B cell (primary cell): ENCODE measurements at regions not wholly inside any gene's neighbourhood (a gene's known extent, or its start where the extent isn't known, plus 50 kb on each side); places are given as distances from the start of the nearest gene placed in this dataset.

Experiments used
- ATAC-seq: fragments of 200-7000 bp; cut with Tn5 transposase; one replicate; pipeline ENCODE4 v1.10.0; 2021; ENCODE audit warnings: low read depth, mild to moderate bottlenecking, moderate number of reproducible peaks, moderate library complexity
- CTCF ChIA-PET: fragments of 350-600 bp; sonication (Branson Sonifier 250); formaldehyde crosslinking; loops from one replicate; lab custom pipeline; 2021; ENCODE audit warnings: antibody characterized with exemption, inconsistent platforms; lab: Charles Lee
- POLR2A ChIA-PET: fragments of 350-600 bp; sonication (Branson Sonifier 250); formaldehyde crosslinking; loops from one replicate; lab custom pipeline; 2021; ENCODE audit warnings: antibody characterized with exemption; lab: Charles Lee
- DNase-seq: peaks from one replicate; pipeline ENCODE4 v3.0.0; 2013
- H2AFZ ChIP-seq: 2 replicates; pipeline ENCODE4 v1.6.1; 2012; ENCODE audit warnings: mild to moderate bottlenecking, low read depth, low read length; ENCODE audit not compliant: insufficient read depth, poor library complexity, severe bottlenecking
- H3K27ac ChIP-seq, 2 donors: 1 replicate in 1 of 2; 2 replicates in 1 of 2; pipeline ENCODE4 v1.5.1; 2012 to 2013; ENCODE audit warnings: low read length in 2 of 2, mild to moderate bottlenecking in 2 of 2, moderate library complexity in 1 of 2
- H3K27me3 ChIP-seq, 4 experiments: fragments of 200-600 bp in 1 of 4; sonication (generic) in 1 of 4; replicated peaks in 1 of 4; 1 replicate in 2 of 4; 2 replicates in 2 of 4; pipeline versions ENCODE4 v1.6.1 to v1.7.0; 2013 to 2016; ENCODE audit warnings: low read length in 3 of 4, mild to moderate bottlenecking in 2 of 4, mixed read lengths in 1 of 4, moderate library complexity in 1 of 4; ENCODE audit not compliant: insufficient read depth in 4 of 4, control insufficient read depth in 3 of 4; ENCODE audit errors: control extremely low read depth in 1 of 4
- H3K36me3 ChIP-seq, 2 experiments: replicated peaks in 1 of 2; 1 replicate in 1 of 2; 2 replicates in 1 of 2; pipeline versions ENCODE4 v1.6.1 to v1.7.1; 2013; ENCODE audit warnings: low read length in 1 of 2; ENCODE audit not compliant: insufficient read depth in 2 of 2, control insufficient read depth in 1 of 2; ENCODE audit errors: control extremely low read depth in 1 of 2, extremely low read depth in 1 of 2
- H3K4me1 ChIP-seq, 2 donors: fragments of 200-600 bp in 1 of 2; sonication (generic) in 1 of 2; 1 replicate in 1 of 2; 2 replicates in 1 of 2; pipeline versions ENCODE4 v1.5.1 to v1.6.1; 2013 to 2017; ENCODE audit warnings: low read length in 2 of 2; ENCODE audit not compliant: control insufficient read depth in 2 of 2, insufficient read depth in 2 of 2
- H3K4me2 ChIP-seq: replicated peaks from 2 replicates; pipeline ENCODE3; 2012; ENCODE audit warnings: mild to moderate bottlenecking, low read depth, low read length; ENCODE audit not compliant: poor library complexity, severe bottlenecking
- H3K4me3 ChIP-seq, 5 experiments: fragments of 200-600 bp in 1 of 5; sonication (generic) in 1 of 5; 1 replicate in 3 of 5; 2 replicates in 2 of 5; pipeline versions ENCODE4 v1.5.1 to v1.7.0; 2011 to 2016; ENCODE audit warnings: low read length in 4 of 5, mild to moderate bottlenecking in 4 of 5, low read depth in 2 of 5, control low read depth in 1 of 5, moderate library complexity in 1 of 5; ENCODE audit not compliant: insufficient read depth in 1 of 5; ENCODE audit errors: control extremely low read depth in 1 of 5, extremely low read depth in 1 of 5
- H3K79me2 ChIP-seq: fragments of 200-600 bp; sonication (generic); one replicate; pipeline ENCODE4 v1.6.0; 2016; ENCODE audit warnings: low read length; ENCODE audit not compliant: control insufficient read depth, insufficient read depth
- H3K9ac ChIP-seq: fragments of 200-600 bp; sonication (generic); 2 replicates; pipeline ENCODE4 v1.6.1; 2017; ENCODE audit warnings: mild to moderate bottlenecking, low read length, moderate library complexity
- H3K9me3 ChIP-seq, 3 donors: one replicate each; pipeline versions ENCODE4 v1.6.1 to v1.7.1; 2013; ENCODE audit warnings: low read length in 2 of 3; ENCODE audit not compliant: control insufficient read depth in 2 of 3, insufficient read depth in 1 of 3; ENCODE audit errors: control extremely low read depth in 1 of 3
- H4K20me1 ChIP-seq: 2 replicates; pipeline ENCODE4 v1.6.0; 2012; ENCODE audit warnings: mild to moderate bottlenecking, low read length; ENCODE audit not compliant: insufficient read depth, control insufficient read depth, poor library complexity, severe bottlenecking
- H3K27ac Mint-ChIP-seq: one replicate; pipeline ENCODE4 v1.8.0; 2021; ENCODE audit warnings: mixed read lengths
- H3K27me3 Mint-ChIP-seq: one replicate; pipeline ENCODE4 v1.8.0; 2021; ENCODE audit warnings: mixed read lengths
- H3K4me1 Mint-ChIP-seq: one replicate; pipeline ENCODE4 v1.8.0; 2021; ENCODE audit warnings: mixed read lengths
- H3K4me3 Mint-ChIP-seq: one replicate; pipeline ENCODE4 v1.8.0; 2021; ENCODE audit warnings: mixed read lengths
- H3K9me3 Mint-ChIP-seq: one replicate; pipeline ENCODE4 v1.8.0; 2022; ENCODE audit warnings: mixed read lengths; ENCODE audit not compliant: insufficient read depth
- EZH2 ChIP-seq: IDR thresholded peaks from 2 replicates; pipeline ENCODE4 v1.6.1; 2012; ENCODE audit warnings: borderline replicate concordance, low read depth, mild to moderate bottlenecking, moderate library complexity, low read length; ENCODE audit not compliant: insufficient read depth, poor library complexity, severe bottlenecking
- WGBS: methylation state at CpG from one replicate; pipeline ENCODE4 v1.1.5; 2013; ENCODE audit warnings: missing lambda C conversion rate; ENCODE audit not compliant: insufficient coverage; 5-methylcytosine and 5-hydroxymethylcytosine counted together
- intact Hi-C: fragments of 100-400 bp; cut with micrococcal nuclease; formaldehyde crosslinking; loops from one replicate; pipeline ENCODE4 v1.10.0; 2022
- TF ChIP-seq, protein P1 (sequence below): fragments of 200-600 bp; IDR thresholded peaks from one replicate; pipeline ENCODE4 v1.8.0; 2022; ENCODE audit warnings: antibody characterized with exemption, mild to moderate bottlenecking

DNA sequence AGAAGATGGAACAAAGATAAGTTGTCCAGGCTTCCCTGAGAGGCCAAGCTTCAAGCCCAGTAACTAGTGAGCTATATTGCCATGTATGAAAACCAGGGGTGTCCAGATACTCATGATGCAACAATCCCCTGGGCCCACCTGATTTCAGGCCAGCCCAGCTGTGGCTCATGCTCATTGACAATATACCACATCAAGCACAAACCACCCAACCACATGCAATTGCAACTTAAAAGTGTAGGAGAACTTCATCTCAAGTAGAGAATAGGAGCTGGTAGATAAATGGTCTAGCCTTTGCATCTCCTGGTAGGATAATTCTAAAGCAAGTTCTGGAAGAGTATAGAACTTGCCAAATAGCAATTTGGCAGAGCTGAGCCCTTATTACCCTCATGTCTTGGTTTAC, 561.3 kb downstream of the IGSF11 start:
- ChIA-PET CTCF (no interaction called here), POLR2A (no interaction called here)
- H3K4me1 ChIP-seq = no peaks in the 10 kb centered on the region
- Mint-ChIP-seq H3K4me1 (no peaks in the 10 kb centered on the region), H3K27ac (no peak overlapping the region), H3K9me3 (no peaks in the 10 kb centered on the region), H3K27me3 (no peaks in the 10 kb centered on the region), H3K4me3 (no peak overlapping the region)
- H3K36me3 ChIP-seq = no peaks in the 10 kb centered on the region
- DNase-seq = no peak
- H3K9ac ChIP-seq = no peak overlapping the region
- no peak for ATAC-seq
- H2AFZ ChIP-seq = no peak overlapping the region
- no peaks in the 10 kb centered on the region for H4K20me1 ChIP-seq
- H3K4me3 ChIP-seq = no peak overlapping the region
- peaks cover 0 to 2% (median 0%) of the 10 kb centered on the region in 3 donors for H3K9me3 ChIP-seq
- H3K27me3 ChIP-seq = no peaks in the 10 kb centered on the region
- intact Hi-C loops = no loop called here
- no peaks in the 10 kb centered on the region for H3K79me2 ChIP-seq
- H3K27ac ChIP-seq = no peak overlapping the region
- no peak for TF ChIP-seq EZH2
- TF ChIP-seq, protein P1, sequence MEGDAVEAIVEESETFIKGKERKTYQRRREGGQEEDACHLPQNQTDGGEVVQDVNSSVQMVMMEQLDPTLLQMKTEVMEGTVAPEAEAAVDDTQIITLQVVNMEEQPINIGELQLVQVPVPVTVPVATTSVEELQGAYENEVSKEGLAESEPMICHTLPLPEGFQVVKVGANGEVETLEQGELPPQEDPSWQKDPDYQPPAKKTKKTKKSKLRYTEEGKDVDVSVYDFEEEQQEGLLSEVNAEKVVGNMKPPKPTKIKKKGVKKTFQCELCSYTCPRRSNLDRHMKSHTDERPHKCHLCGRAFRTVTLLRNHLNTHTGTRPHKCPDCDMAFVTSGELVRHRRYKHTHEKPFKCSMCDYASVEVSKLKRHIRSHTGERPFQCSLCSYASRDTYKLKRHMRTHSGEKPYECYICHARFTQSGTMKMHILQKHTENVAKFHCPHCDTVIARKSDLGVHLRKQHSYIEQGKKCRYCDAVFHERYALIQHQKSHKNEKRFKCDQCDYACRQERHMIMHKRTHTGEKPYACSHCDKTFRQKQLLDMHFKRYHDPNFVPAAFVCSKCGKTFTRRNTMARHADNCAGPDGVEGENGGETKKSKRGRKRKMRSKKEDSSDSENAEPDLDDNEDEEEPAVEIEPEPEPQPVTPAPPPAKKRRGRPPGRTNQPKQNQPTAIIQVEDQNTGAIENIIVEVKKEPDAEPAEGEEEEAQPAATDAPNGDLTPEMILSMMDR = no peak
- no peak overlapping the region for H3K4me2 ChIP-seq

DNA sequence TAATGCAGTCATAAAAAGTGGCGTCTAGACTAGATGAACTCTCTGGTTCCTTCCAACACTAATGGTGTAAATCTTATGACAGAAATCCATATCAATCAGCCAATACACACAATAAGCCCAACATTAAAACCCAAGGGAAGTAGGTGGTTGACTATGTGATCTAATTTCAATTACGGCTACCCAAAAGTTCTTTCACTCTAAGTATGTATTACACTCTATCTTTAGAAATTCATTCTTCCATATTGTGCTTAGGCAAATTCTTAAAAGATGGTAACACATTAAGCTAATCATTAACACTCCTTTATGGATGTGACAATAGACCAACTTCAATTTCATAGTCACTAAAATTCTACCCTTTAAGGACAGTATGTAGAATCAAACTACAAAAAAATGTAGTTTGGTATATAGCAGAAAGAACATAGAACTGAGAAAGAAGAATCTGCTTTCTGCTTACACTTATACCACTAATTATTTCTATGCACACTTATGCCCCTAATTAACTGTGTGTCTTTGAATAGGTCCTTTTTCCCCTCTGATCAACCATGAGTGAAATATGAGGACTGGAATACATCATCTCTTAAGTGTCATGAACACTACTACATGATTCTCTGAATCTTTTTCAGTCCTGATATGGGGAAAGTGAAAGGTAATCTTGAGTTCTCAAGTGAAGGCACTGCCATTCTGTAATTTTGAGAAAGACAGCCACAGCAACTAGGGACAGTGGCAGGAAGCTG, 557.6 kb downstream of the IGSF11 start:
- no peak for ATAC-seq
- Histone ChIP-seq H2AFZ (no peak overlapping the region), H3K79me2 (no peaks in the 10 kb centered on the region), H3K4me2 (no peak overlapping the region), H4K20me1 (no peaks in the 10 kb centered on the region), H3K4me3 (no peak overlapping the region), H3K27ac (no peak overlapping the region), H3K27me3 (no peaks in the 10 kb centered on the region), H3K9ac (no peak overlapping the region), H3K9me3 (no peaks in the 10 kb centered on the region), H3K36me3 (no peaks in the 10 kb centered on the region), H3K4me1 (no peaks in the 10 kb centered on the region)
- Mint-ChIP-seq H3K27me3 (no peaks in the 10 kb centered on the region), H3K9me3 (no peaks in the 10 kb centered on the region), H3K4me1 (no peaks in the 10 kb centered on the region), H3K27ac (no peak overlapping the region), H3K4me3 (no peak overlapping the region)
- WGBS = no CpG with 5 or more reads among the region's 2 CpGs
- DNase-seq = no peak
- no peak for TF ChIP-seq EZH2
- TF ChIP-seq, protein P1 = no peak
- ChIA-PET CTCF (no interaction called here), POLR2A (no interaction called here)
- intact Hi-C loops = no loop called here
